HG03095 (cell line): ENCODE measurements at regions not wholly inside any gene's neighbourhood (a gene's known extent, or its start where the extent isn't known, plus 50 kb on each side); places are given as distances from the start of the nearest gene placed in this dataset.
A peak's percentile ranks its signal among the peaks of the same experiment; 100 is the strongest.

Experiments
- ATAC-seq: cut with Tn5 transposase; IDR thresholded peaks from one replicate; pipeline ENCODE4 v1.9.1; 2021; ENCODE audit warnings: moderate library complexity; ENCODE audit not compliant: unreplicated experiment

GRCh38 chr7:91515961-91516360 lies 251.7 kb downstream of the FZD1 start:
- no peak for ATAC-seq

- ATAC-seq, result no peak
Measured at GRCh38 chr7:91517201-91517785, 253.1 kb downstream of the FZD1 start.

GRCh38 chr7:91518058-91518457 lies 253.8 kb downstream of the FZD1 start:
- ATAC-seq, result no peak

GRCh38 chr7:91519241-91520158 lies 255.3 kb downstream of the FZD1 start:
- no peak for ATAC-seq

GRCh38 chr7:91520645-91521044 lies 256.4 kb downstream of the FZD1 start:
- no peak for ATAC-seq

GRCh38 chr7:91526404-91526803 lies 262.2 kb downstream of the FZD1 start:
- no peak for ATAC-seq

- no peak for ATAC-seq
Measured at GRCh38 chr7:91527460-91527859, 263.2 kb downstream of the FZD1 start.

GRCh38 chr7:91533996-91534395 lies 269.8 kb downstream of the FZD1 start:
- ATAC-seq, result no peak

- no peak for ATAC-seq
Measured at GRCh38 chr7:91537260-91538152, 273.3 kb downstream of the FZD1 start.

GRCh38 chr7:91541641-91542040 lies 277.4 kb downstream of the FZD1 start:
- no peak for ATAC-seq

- no peak for ATAC-seq
Measured at GRCh38 chr7:91543646-91544045, 279.4 kb downstream of the FZD1 start.

GRCh38 chr7:91549878-91550277 lies 285.6 kb downstream of the FZD1 start:
- ATAC-seq, result no peak

GRCh38 chr7:91550931-91551330 lies 286.7 kb downstream of the FZD1 start:
- no peak for ATAC-seq

GRCh38 chr7:91551377-91552175 lies 287.3 kb downstream of the FZD1 start:
- ATAC-seq, result no peak

GRCh38 chr7:91553410-91553895 lies 289.2 kb downstream of the FZD1 start:
- ATAC-seq, result no peak

- no peak for ATAC-seq
Measured at GRCh38 chr7:91554883-91555282, 290.6 kb downstream of the FZD1 start.

GRCh38 chr7:91556239-91556638 lies 292.0 kb downstream of the FZD1 start:
- ATAC-seq, result no peak

- no peak for ATAC-seq
Measured at GRCh38 chr7:91556956-91557650, 292.9 kb downstream of the FZD1 start.

GRCh38 chr7:91557789-91558404 lies 293.7 kb downstream of the FZD1 start:
- ATAC-seq, result peak; percentile 88
